GM21576 (cell line): ENCODE measurements at regions not wholly inside any gene's neighbourhood (a gene's known extent, or its start where the extent isn't known, plus 50 kb on each side); places are given as distances from the start of the nearest gene placed in this dataset.
"Not testable (repeated sequence)": the region's sequence is repeated elsewhere in the genome, so short reads cannot be mapped to it uniquely, and the experiment has no call there.

Experiments
- ATAC-seq: cut with Tn5 transposase; IDR thresholded peaks from one replicate; pipeline ENCODE4 v1.9.1; 2021; ENCODE audit warnings: mild to moderate bottlenecking, moderate library complexity; ENCODE audit not compliant: unreplicated experiment

GRCh38 chr2:67159929-67160328 is 237.2 kb upstream of the ETAA1 start:
- ATAC-seq = no peak

- no peak for ATAC-seq
Observed at GRCh38 chr2:67164771-67165522, 232.2 kb upstream of the ETAA1 start.

GRCh38 chr2:67165523-67165990 is 231.6 kb upstream of the ETAA1 start:
- no peak for ATAC-seq

GRCh38 chr2:67166511-67166910 is 230.6 kb upstream of the ETAA1 start:
- ATAC-seq = not testable (repeated sequence)

GRCh38 chr2:67169417-67170140 is 227.6 kb upstream of the ETAA1 start:
- no peak for ATAC-seq

- ATAC-seq = no peak
Observed at GRCh38 chr2:67179526-67179925, 217.6 kb upstream of the ETAA1 start.

- ATAC-seq = no peak
Observed at GRCh38 chr2:67180841-67181240, 216.3 kb upstream of the ETAA1 start.

- no peak for ATAC-seq
Observed at GRCh38 chr2:67182884-67183283, 214.2 kb upstream of the ETAA1 start.

- no peak for ATAC-seq
Observed at GRCh38 chr2:67186326-67186725, 210.8 kb upstream of the ETAA1 start.

GRCh38 chr2:67186871-67187270 is 210.3 kb upstream of the ETAA1 start:
- ATAC-seq = no peak

GRCh38 chr2:67195327-67195726 is 201.8 kb upstream of the ETAA1 start:
- ATAC-seq = not testable (repeated sequence)

- no peak for ATAC-seq
Observed at GRCh38 chr2:67201521-67201920, 195.6 kb upstream of the ETAA1 start.

- ATAC-seq = no peak
Observed at GRCh38 chr2:67204349-67204748, 192.8 kb upstream of the ETAA1 start.

GRCh38 chr2:67208887-67209500 is 188.1 kb upstream of the ETAA1 start:
- no peak for ATAC-seq

- ATAC-seq = no peak
Observed at GRCh38 chr2:67210430-67210829, 186.7 kb upstream of the ETAA1 start.

- no peak for ATAC-seq
Observed at GRCh38 chr2:67212203-67212602, 184.9 kb upstream of the ETAA1 start.

- no peak for ATAC-seq
Observed at GRCh38 chr2:67213270-67213670, 183.9 kb upstream of the ETAA1 start.

- no peak for ATAC-seq
Observed at GRCh38 chr2:67213677-67214402, 183.3 kb upstream of the ETAA1 start.

GRCh38 chr2:67214585-67215185 is 182.4 kb upstream of the ETAA1 start:
- no peak for ATAC-seq

GRCh38 chr2:67215214-67216055 is 181.7 kb upstream of the ETAA1 start:
- ATAC-seq = no peak
